Stimulated activated CD4-positive, alpha-beta T cell treated with anti-CD3 and anti-CD28 coated beads, Interleukin-12 subunit alpha, Interleukin-12 subunit beta, amount 100 ng/mL, for 24 hours (primary cell): ENCODE measurements at regions not wholly inside any gene's neighbourhood (a gene's known extent, or its start where the extent isn't known, plus 50 kb on each side); places are given as distances from the start of the nearest gene placed in this dataset.

Experiments used
- DNase-seq, 2 experiments: peaks; one replicate each; pipeline ENCODE4 v3.0.0-alpha.2; 2020; ENCODE audit warnings: low read depth in 2 of 2

GRCh38 chr3:67882981-67883380 is 228.6 kb upstream of the SUCLG2 start:
- no peak for DNase-seq

GRCh38 chr3:67876261-67876660 is 221.8 kb upstream of the SUCLG2 start:
- DNase-seq, result no peak

- DNase-seq, result no peak
Observed at GRCh38 chr3:67875858-67876257, 221.4 kb upstream of the SUCLG2 start.

- DNase-seq, result no peak
Observed at GRCh38 chr3:67875338-67875737, 220.9 kb upstream of the SUCLG2 start.

GRCh38 chr3:67870477-67870876 is 216.1 kb upstream of the SUCLG2 start:
- no peak for DNase-seq

- no peak for DNase-seq
Observed at GRCh38 chr3:67866571-67866970, 212.2 kb upstream of the SUCLG2 start.

GRCh38 chr3:67864587-67865183 is 210.3 kb upstream of the SUCLG2 start:
- DNase-seq, result no peak

GRCh38 chr3:67863869-67864268 is 209.5 kb upstream of the SUCLG2 start:
- no peak for DNase-seq

GRCh38 chr3:67860429-67860828 is 206.0 kb upstream of the SUCLG2 start:
- DNase-seq, result no peak

- no peak for DNase-seq
Observed at GRCh38 chr3:67858492-67858891, 204.1 kb upstream of the SUCLG2 start.

- DNase-seq, result no peak
Observed at GRCh38 chr3:67856718-67857117, 202.3 kb upstream of the SUCLG2 start.

- DNase-seq, result no peak
Observed at GRCh38 chr3:67854663-67855062, 200.3 kb upstream of the SUCLG2 start.

- no peak for DNase-seq
Observed at GRCh38 chr3:67853520-67853919, 199.1 kb upstream of the SUCLG2 start.

GRCh38 chr3:67848299-67848698 is 193.9 kb upstream of the SUCLG2 start:
- no peak for DNase-seq

- DNase-seq, result no peak
Observed at GRCh38 chr3:67846166-67846565, 191.8 kb upstream of the SUCLG2 start.

GRCh38 chr3:67832817-67833216 is 178.4 kb upstream of the SUCLG2 start:
- DNase-seq, result no peak

GRCh38 chr3:67831262-67831661 is 176.8 kb upstream of the SUCLG2 start:
- DNase-seq, result no peak

- DNase-seq, result no peak
Observed at GRCh38 chr3:67828486-67829010, 174.1 kb upstream of the SUCLG2 start.

GRCh38 chr3:67821135-67821534 is 166.7 kb upstream of the SUCLG2 start:
- no peak for DNase-seq

GRCh38 chr3:67819447-67819846 is 165.0 kb upstream of the SUCLG2 start:
- DNase-seq, result no peak

GRCh38 chr3:67809370-67809935 is 155.0 kb upstream of the SUCLG2 start:
- DNase-seq, result no peak

- DNase-seq, result no peak
Observed at GRCh38 chr3:67808906-67809305, 154.5 kb upstream of the SUCLG2 start.

GRCh38 chr3:67804578-67804977 is 150.2 kb upstream of the SUCLG2 start:
- DNase-seq, result no peak

- DNase-seq, result no peak
Observed at GRCh38 chr3:67804089-67804488, 149.7 kb upstream of the SUCLG2 start.
